ENCODE measurements at regions not wholly inside any gene's neighbourhood (a gene's known extent, or its start where the extent isn't known, plus 50 kb on each side); places are given as distances from the start of the nearest gene placed in this dataset.

DNA sequence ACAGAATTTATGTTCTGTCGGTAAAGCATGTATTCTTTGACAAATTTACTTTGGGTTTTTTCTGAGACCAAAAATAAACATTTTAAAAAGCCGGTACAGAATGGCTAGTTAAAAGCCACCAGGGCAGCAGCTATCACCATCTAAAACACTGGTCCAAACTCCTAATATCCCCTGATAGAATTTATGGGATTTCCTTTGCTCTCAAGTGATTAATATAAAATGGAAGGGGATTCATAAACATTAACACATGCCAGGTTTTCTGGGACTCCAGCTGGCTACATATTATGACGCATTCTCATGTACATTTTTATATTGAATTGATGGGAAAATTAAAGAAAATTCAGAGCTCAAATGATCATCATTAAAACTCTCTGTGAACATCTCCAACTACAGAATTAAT is 640.8 kb downstream of the C12orf50 start (continued):
- TF ChIP-seq, protein P1, sequence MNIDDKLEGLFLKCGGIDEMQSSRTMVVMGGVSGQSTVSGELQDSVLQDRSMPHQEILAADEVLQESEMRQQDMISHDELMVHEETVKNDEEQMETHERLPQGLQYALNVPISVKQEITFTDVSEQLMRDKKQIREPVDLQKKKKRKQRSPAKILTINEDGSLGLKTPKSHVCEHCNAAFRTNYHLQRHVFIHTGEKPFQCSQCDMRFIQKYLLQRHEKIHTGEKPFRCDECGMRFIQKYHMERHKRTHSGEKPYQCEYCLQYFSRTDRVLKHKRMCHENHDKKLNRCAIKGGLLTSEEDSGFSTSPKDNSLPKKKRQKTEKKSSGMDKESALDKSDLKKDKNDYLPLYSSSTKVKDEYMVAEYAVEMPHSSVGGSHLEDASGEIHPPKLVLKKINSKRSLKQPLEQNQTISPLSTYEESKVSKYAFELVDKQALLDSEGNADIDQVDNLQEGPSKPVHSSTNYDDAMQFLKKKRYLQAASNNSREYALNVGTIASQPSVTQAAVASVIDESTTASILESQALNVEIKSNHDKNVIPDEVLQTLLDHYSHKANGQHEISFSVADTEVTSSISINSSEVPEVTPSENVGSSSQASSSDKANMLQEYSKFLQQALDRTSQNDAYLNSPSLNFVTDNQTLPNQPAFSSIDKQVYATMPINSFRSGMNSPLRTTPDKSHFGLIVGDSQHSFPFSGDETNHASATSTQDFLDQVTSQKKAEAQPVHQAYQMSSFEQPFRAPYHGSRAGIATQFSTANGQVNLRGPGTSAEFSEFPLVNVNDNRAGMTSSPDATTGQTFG (tag by site-specific recombination; IDR thresholded peaks at IDR 0.05; ENCODE audit: borderline replicate concordance), result no peak

DNA sequence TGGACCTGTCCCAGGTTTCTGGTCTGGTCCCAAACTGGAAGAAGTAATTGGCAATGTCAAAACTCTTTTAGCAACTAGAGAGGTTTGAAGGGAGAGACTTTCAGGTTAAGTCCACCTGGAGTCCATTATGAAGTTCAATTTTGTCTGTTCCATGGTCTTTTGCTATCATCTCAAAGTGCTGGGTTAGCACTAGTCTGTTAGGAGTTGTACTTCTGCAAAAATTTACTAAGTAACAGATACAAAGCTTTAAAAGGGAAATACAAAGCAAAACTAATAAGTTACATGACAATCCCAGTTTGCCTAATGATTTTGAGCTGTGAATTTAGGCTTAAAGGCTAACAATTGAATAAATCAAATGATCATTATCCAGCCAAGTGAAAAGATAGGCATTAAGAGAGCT is 643.9 kb downstream of the C12orf50 start:
- TF ChIP-seq ZNF521 (tag by site-specific recombination; IDR thresholded peaks at IDR 0.05) (no peak), PRDM1 (tag by site-specific recombination; IDR thresholded peaks at IDR 0.05) (no peak)
- ChIA-PET CTCF (no interaction called here), POLR2A (no interaction called here)
- H3K4me3 ChIP-seq (ENCODE audit: low read depth, low read length), result no peak overlapping the region
- no peaks in the 10 kb centered on the region for H3K9me3 ChIP-seq (ENCODE audit: control insufficient read depth, insufficient read depth, low read depth, low read length)
- H3K27ac ChIP-seq (ENCODE audit: extremely low read depth, low read depth, low read length), result no peak overlapping the region
- no peaks in the 10 kb centered on the region for H3K4me1 ChIP-seq (ENCODE audit: control insufficient read depth, insufficient read depth, low read length)
- no peaks in the 10 kb centered on the region for H3K36me3 ChIP-seq (ENCODE audit: control insufficient read depth in 2 of 2, insufficient read depth in 1 of 2, low read length in 2 of 2)

DNA sequence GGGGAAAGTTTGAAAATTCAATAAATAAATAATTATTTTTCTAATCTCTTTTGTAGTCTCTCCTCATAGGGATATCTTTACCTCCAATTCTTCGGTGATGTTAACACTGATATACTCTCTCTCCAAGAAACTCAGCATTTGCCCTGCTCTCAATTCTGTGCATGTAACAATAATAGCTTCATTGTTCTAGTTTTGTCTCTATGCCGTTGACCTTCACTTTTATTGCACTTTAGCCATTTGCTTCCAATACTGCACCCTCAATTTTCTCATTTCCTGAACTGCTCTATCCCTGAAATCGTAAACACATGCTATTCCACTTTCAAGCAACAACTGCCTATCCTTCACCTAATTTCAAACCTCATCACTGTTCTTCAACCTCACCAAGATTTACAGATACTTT is 645.0 kb downstream of the C12orf50 start:
- H3K4me3 ChIP-seq (ENCODE audit: low read depth, low read length), result no peak overlapping the region
- H3K4me1 ChIP-seq (ENCODE audit: control insufficient read depth, insufficient read depth, low read length), result no peaks in the 10 kb centered on the region
- ChIA-PET CTCF (no interaction called here), POLR2A (no interaction called here)
- H3K27ac ChIP-seq (ENCODE audit: extremely low read depth, low read depth, low read length), result no peak overlapping the region
- H3K9me3 ChIP-seq (ENCODE audit: control insufficient read depth, insufficient read depth, low read depth, low read length), result no peaks in the 10 kb centered on the region
- no peaks in the 10 kb centered on the region for H3K36me3 ChIP-seq (ENCODE audit: control insufficient read depth in 2 of 2, insufficient read depth in 1 of 2, low read length in 2 of 2)
- TF ChIP-seq ZNF350 (tag by site-specific recombination; IDR thresholded peaks at IDR 0.05) (no peak), ZNF776 (tag by site-specific recombination; IDR thresholded peaks at IDR 0.05; ENCODE audit: borderline replicate concordance) (no peak), SCRT1 (tag by site-specific recombination; IDR thresholded peaks at IDR 0.05; ENCODE audit: borderline replicate concordance) (no peak), ZNF114 (tag by site-specific recombination; IDR thresholded peaks at IDR 0.05) (no peak), ZNF654 (tag by site-specific recombination; IDR thresholded peaks at IDR 0.05; ENCODE audit: low read depth) (no peak), ZNF514 (tag by site-specific recombination; IDR thresholded peaks at IDR 0.05) (no peak), MZF1 (tag by site-specific recombination; IDR thresholded peaks at IDR 0.05; ENCODE audit: borderline replicate concordance) (no peak), GLI2 (tag by site-specific recombination; IDR thresholded peaks at IDR 0.05; ENCODE audit: borderline replicate concordance, low read depth) (no peak), ZFP37 (tag by site-specific recombination; IDR thresholded peaks at IDR 0.05) (no peak), GFI1B (tag by site-specific recombination; IDR thresholded peaks at IDR 0.05) (no peak)
- TF ChIP-seq, protein P2, sequence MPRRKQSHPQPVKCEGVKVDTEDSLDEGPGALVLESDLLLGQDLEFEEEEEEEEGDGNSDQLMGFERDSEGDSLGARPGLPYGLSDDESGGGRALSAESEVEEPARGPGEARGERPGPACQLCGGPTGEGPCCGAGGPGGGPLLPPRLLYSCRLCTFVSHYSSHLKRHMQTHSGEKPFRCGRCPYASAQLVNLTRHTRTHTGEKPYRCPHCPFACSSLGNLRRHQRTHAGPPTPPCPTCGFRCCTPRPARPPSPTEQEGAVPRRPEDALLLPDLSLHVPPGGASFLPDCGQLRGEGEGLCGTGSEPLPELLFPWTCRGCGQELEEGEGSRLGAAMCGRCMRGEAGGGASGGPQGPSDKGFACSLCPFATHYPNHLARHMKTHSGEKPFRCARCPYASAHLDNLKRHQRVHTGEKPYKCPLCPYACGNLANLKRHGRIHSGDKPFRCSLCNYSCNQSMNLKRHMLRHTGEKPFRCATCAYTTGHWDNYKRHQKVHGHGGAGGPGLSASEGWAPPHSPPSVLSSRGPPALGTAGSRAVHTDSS (tag by site-specific recombination; IDR thresholded peaks at IDR 0.05), result no peak
- TF ChIP-seq, protein P3, sequence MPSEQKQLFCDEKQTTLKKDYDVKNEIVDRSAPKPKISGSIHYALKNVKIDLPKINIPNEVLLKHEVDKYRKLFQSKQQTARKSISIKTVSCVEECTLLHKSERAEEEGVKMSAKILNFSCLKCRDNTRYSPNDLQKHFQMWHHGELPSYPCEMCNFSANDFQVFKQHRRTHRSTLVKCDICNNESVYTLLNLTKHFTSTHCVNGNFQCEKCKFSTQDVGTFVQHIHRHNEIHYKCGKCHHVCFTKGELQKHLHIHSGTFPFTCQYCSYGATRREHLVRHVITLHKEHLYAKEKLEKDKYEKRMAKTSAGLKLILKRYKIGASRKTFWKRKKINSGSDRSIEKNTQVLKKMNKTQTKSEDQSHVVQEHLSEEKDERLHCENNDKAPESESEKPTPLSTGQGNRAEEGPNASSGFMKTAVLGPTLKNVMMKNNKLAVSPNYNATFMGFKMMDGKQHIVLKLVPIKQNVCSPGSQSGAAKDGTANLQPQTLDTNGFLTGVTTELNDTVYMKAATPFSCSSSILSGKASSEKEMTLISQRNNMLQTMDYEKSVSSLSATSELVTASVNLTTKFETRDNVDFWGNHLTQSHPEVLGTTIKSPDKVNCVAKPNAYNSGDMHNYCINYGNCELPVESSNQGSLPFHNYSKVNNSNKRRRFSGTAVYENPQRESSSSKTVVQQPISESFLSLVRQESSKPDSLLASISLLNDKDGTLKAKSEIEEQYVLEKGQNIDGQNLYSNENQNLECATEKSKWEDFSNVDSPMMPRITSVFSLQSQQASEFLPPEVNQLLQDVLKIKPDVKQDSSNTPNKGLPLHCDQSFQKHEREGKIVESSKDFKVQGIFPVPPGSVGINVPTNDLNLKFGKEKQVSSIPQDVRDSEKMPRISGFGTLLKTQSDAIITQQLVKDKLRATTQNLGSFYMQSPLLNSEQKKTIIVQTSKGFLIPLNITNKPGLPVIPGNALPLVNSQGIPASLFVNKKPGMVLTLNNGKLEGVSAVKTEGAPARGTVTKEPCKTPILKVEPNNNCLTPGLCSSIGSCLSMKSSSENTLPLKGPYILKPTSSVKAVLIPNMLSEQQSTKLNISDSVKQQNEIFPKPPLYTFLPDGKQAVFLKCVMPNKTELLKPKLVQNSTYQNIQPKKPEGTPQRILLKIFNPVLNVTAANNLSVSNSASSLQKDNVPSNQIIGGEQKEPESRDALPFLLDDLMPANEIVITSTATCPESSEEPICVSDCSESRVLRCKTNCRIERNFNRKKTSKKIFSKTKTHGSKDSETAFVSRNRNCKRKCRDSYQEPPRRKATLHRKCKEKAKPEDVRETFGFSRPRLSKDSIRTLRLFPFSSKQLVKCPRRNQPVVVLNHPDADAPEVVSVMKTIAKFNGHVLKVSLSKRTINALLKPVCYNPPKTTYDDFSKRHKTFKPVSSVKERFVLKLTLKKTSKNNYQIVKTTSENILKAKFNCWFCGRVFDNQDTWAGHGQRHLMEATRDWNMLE (tag by site-specific recombination; conservative IDR thresholded peaks at IDR 0.05; ENCODE audit: low read depth), result no peak
- TF ChIP-seq, protein P4, sequence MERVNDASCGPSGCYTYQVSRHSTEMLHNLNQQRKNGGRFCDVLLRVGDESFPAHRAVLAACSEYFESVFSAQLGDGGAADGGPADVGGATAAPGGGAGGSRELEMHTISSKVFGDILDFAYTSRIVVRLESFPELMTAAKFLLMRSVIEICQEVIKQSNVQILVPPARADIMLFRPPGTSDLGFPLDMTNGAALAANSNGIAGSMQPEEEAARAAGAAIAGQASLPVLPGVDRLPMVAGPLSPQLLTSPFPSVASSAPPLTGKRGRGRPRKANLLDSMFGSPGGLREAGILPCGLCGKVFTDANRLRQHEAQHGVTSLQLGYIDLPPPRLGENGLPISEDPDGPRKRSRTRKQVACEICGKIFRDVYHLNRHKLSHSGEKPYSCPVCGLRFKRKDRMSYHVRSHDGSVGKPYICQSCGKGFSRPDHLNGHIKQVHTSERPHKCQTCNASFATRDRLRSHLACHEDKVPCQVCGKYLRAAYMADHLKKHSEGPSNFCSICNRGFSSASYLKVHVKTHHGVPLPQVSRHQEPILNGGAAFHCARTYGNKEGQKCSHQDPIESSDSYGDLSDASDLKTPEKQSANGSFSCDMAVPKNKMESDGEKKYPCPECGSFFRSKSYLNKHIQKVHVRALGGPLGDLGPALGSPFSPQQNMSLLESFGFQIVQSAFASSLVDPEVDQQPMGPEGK (tag by site-specific recombination; IDR thresholded peaks at IDR 0.05), result no peak
- TF ChIP-seq, protein P5, sequence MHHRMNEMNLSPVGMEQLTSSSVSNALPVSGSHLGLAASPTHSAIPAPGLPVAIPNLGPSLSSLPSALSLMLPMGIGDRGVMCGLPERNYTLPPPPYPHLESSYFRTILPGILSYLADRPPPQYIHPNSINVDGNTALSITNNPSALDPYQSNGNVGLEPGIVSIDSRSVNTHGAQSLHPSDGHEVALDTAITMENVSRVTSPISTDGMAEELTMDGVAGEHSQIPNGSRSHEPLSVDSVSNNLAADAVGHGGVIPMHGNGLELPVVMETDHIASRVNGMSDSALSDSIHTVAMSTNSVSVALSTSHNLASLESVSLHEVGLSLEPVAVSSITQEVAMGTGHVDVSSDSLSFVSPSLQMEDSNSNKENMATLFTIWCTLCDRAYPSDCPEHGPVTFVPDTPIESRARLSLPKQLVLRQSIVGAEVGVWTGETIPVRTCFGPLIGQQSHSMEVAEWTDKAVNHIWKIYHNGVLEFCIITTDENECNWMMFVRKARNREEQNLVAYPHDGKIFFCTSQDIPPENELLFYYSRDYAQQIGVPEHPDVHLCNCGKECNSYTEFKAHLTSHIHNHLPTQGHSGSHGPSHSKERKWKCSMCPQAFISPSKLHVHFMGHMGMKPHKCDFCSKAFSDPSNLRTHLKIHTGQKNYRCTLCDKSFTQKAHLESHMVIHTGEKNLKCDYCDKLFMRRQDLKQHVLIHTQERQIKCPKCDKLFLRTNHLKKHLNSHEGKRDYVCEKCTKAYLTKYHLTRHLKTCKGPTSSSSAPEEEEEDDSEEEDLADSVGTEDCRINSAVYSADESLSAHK (tag by site-specific recombination; IDR thresholded peaks at IDR 0.05), result no peak
- TF ChIP-seq, protein P6, sequence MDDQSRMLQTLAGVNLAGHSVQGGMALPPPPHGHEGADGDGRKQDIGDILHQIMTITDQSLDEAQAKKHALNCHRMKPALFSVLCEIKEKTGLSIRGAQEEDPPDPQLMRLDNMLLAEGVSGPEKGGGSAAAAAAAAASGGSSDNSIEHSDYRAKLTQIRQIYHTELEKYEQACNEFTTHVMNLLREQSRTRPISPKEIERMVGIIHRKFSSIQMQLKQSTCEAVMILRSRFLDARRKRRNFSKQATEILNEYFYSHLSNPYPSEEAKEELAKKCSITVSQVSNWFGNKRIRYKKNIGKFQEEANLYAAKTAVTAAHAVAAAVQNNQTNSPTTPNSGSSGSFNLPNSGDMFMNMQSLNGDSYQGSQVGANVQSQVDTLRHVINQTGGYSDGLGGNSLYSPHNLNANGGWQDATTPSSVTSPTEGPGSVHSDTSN (CRISPR knock-in tag; IDR thresholded peaks at IDR 0.05), result no peak
